Calu3 (cell line): ENCODE measurements at regions not wholly inside any gene's neighbourhood (a gene's known extent, or its start where the extent isn't known, plus 50 kb on each side); places are given as distances from the start of the nearest gene placed in this dataset.

Experiments
- BruUV-seq: library from RNA; stranded (reverse); fragments of 400-500 nt; replicated peaks from 2 replicates; lab custom pipeline; 2021; lab: Mats Ljungman, UMichigan
- CTCF ChIA-PET: fragments of 300-600 bp; sonication (Branson Sonifier 250); formaldehyde crosslinking; loops from one replicate; lab custom pipeline; 2022; ENCODE audit warnings: antibody characterized with exemption; lab: Charles Lee
- DNase-seq: peaks from one replicate; pipeline ENCODE4 v3.0.0; 2022
- H3K27ac Mint-ChIP-seq: one replicate; pipeline ENCODE4 v1.8.0; 2022; ENCODE audit warnings: mixed read lengths; ENCODE audit not compliant: unreplicated experiment
- H3K27me3 Mint-ChIP-seq: one replicate; pipeline ENCODE4 v1.8.0; 2022; ENCODE audit warnings: mixed read lengths; ENCODE audit not compliant: unreplicated experiment
- H3K36me3 Mint-ChIP-seq: one replicate; pipeline ENCODE4 v1.8.0; 2022; ENCODE audit warnings: mild to moderate bottlenecking, moderate library complexity, mixed read lengths; ENCODE audit not compliant: insufficient read depth, unreplicated experiment
- H3K4me1 Mint-ChIP-seq: one replicate; pipeline ENCODE4 v1.8.0; 2022; ENCODE audit warnings: mild to moderate bottlenecking, low read depth, mixed read lengths; ENCODE audit not compliant: unreplicated experiment
- H3K4me3 Mint-ChIP-seq: one replicate; pipeline ENCODE4 v1.8.0; 2022; ENCODE audit warnings: mild to moderate bottlenecking, low read depth, moderate library complexity, mixed read lengths; ENCODE audit not compliant: unreplicated experiment
- H3K9me3 Mint-ChIP-seq: one replicate; pipeline ENCODE4 v1.8.0; 2022; ENCODE audit warnings: low read depth, mixed read lengths; ENCODE audit not compliant: unreplicated experiment
- CTCF ChIP-seq: fragments of 200-600 bp; IDR thresholded peaks from one replicate; pipeline ENCODE4 v1.8.0; 2022; ENCODE audit warnings: antibody characterized with exemption; ENCODE audit not compliant: unreplicated experiment
- intact Hi-C: fragments of 100-400 bp; cut with micrococcal nuclease; formaldehyde crosslinking; loops from one replicate; pipeline ENCODE4 v1.10.0; 2022; ENCODE audit not compliant: unreplicated experiment

GRCh38 chr3:124570232-124570631 is 160.0 kb upstream of the UMPS start:
- intact Hi-C loops: no loop called here
- BruUV-seq: no TSS peak
- no peak for DNase-seq
- no peaks in the 10 kb centered on the region for H3K36me3 Mint-ChIP-seq
- H3K4me1 Mint-ChIP-seq: peaks cover 4% of the 10 kb centered on the region
- no peak overlapping the region for H3K27ac Mint-ChIP-seq
- TF ChIP-seq CTCF: no peak
- no peaks in the 10 kb centered on the region for H3K9me3 Mint-ChIP-seq
- no peak overlapping the region for H3K4me3 Mint-ChIP-seq
- peaks cover 12% of the 10 kb centered on the region for H3K27me3 Mint-ChIP-seq
- CTCF ChIA-PET: interaction anchor here (0.6 kb wide), 1 partner anchor 120 kb away, joined by 3 read pairs; no protein-coding TSS in a partner anchor

DNA sequence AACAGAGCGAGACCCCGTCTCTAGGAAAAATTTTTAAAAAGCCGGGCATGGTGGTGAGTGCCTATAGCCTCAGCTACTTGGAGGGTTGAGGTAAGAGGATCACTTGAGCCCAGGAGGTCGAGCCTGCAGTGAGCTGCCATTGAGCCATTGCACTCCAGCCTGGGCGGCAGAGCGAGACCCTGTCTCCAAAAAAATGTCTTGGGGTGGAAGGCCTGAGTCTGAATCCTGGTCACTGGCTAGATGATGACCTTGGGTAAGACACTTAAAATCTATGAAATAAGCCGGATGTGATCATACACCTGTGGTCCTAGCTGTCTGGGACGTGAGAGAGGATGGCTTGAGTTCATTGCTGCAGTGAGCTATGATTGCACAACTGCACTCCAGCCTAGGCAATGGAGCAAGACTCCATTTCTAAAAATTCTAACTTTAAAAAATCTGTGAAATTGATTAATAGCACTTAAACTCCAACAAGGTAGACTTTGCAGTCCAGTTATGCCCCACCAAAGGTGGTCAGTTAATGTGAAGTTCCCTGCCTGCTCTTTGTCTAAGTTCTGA is 157.3 kb upstream of the UMPS start:
- no peak overlapping the region for H3K27ac Mint-ChIP-seq
- DNase-seq: no peak
- TF ChIP-seq CTCF: no peak
- intact Hi-C loops: no loop called here
- CTCF ChIA-PET: interaction anchor here (0.8 kb wide), 1 partner anchor 115 kb away, joined by 3 read pairs; no protein-coding TSS in a partner anchor
- H3K36me3 Mint-ChIP-seq: no peaks in the 10 kb centered on the region
- peaks cover 12% of the 10 kb centered on the region for H3K27me3 Mint-ChIP-seq
- H3K4me3 Mint-ChIP-seq: no peak overlapping the region
- BruUV-seq: no TSS peak
- no peaks in the 10 kb centered on the region for H3K9me3 Mint-ChIP-seq
- no peaks in the 10 kb centered on the region for H3K4me1 Mint-ChIP-seq

GRCh38 chr3:124574012-124574411 is 156.2 kb upstream of the UMPS start:
- no peak overlapping the region for H3K27ac Mint-ChIP-seq
- no peaks in the 10 kb centered on the region for H3K9me3 Mint-ChIP-seq
- no TSS peak for BruUV-seq
- intact Hi-C loops: no loop called here
- no peaks in the 10 kb centered on the region for H3K36me3 Mint-ChIP-seq
- CTCF ChIA-PET: no interaction called here
- no peak for TF ChIP-seq CTCF
- H3K4me3 Mint-ChIP-seq: no peak overlapping the region
- H3K4me1 Mint-ChIP-seq: no peaks in the 10 kb centered on the region
- no peak for DNase-seq
- peaks cover 12% of the 10 kb centered on the region for H3K27me3 Mint-ChIP-seq

- no TSS peak for BruUV-seq
- H3K27me3 Mint-ChIP-seq: no peaks in the 10 kb centered on the region
- no peak overlapping the region for H3K27ac Mint-ChIP-seq
These were observed 153.4 kb upstream of the UMPS start for GRCh38 chr3:124576565-124577493.

More at GRCh38 chr3:124576565-124577493, 153.4 kb upstream of the UMPS start:
- Mint-ChIP-seq H3K4me1 (no peaks in the 10 kb centered on the region), H3K4me3 (no peak overlapping the region), H3K36me3 (no peaks in the 10 kb centered on the region), H3K9me3 (no peaks in the 10 kb centered on the region)
- CTCF ChIA-PET: interaction anchor here (0.5 to 0.7 kb wide), 2 partner anchors 10 to 17 kb away, joined by 3 to 5 read pairs; no protein-coding TSS in a partner anchor
- intact Hi-C loops: no loop called here
- DNase-seq: no peak
- no peak for TF ChIP-seq CTCF
